GM19467 (cell line): ENCODE measurements at regions not wholly inside any gene's neighbourhood (a gene's known extent, or its start where the extent isn't known, plus 50 kb on each side); places are given as distances from the start of the nearest gene placed in this dataset.

Experiments used
- ATAC-seq: cut with Tn5 transposase; IDR thresholded peaks from one replicate; pipeline ENCODE4 v1.9.1; 2021; ENCODE audit warnings: mild to moderate bottlenecking, moderate library complexity; ENCODE audit not compliant: unreplicated experiment

DNA sequence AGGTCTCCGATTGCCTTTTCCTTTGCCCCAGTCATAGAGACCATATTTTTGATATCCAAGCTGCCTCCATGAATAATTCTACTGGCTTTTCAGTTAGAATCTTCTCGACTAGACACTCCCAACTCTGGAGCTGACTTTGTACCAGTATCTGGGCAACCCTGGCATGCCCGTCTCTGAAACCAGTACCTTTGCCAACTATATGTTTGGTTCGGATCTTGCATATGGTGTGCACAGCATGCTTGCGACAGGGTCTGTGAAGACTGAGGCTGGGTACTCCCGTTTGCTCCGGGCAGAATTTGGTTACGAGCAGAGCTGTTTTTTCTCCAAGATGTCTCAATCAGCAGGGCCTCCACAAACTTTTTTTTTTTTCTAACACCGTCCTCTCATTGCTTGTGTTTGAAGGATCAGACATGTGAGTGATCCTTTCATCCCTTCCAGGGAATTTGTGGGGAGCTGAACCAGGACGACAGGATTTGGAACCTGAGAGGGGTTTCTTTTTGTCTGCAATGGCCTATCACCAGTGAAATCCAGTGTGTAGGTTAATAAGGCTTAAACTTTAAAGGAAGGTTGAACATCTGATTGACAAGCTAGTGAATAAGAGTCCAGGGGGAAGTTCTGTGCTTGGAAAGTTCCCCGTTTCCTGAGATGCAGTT, 322.3 kb downstream of the MYCN start:
- no peak for ATAC-seq

DNA sequence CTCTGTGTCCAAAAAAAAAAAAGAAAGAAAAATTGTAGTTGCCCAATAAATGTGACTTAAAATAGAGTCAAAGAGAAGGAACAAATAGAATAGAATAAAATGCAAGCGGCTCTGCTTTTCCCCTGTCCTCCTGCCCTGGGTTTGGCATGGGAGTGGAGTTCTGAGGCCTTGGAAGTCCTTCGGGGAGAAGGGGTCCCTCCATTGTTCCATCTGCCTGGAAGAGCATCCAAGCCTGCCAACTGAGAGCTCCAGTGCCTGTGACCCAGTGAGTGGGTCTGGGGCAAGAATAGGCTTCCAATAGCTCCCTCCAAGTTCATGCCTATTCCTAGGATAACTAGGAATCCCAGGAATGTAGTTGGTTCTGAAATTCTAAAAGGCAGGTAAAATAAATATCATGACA, 321.4 kb downstream of the MYCN start:
- no peak for ATAC-seq

DNA sequence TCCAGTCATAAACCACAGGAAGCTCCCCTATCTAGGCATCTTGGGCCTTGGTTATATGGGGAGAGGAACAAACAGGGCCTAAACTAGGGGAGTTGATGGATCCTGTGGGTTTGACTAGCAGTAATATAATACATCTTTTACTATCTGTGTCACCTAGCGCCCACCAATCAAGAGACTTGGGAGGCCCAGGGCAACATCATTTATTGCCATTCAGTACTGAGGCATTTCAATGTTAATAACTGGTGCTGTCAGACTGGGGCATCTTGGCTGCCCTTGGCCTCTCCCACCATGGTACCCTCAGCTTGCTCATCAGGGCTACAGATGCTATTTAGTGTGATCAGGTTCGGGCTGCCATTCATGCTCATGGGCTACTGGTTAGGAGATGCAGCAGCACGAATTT, 320.7 kb downstream of the MYCN start:
- ATAC-seq: no peak

DNA sequence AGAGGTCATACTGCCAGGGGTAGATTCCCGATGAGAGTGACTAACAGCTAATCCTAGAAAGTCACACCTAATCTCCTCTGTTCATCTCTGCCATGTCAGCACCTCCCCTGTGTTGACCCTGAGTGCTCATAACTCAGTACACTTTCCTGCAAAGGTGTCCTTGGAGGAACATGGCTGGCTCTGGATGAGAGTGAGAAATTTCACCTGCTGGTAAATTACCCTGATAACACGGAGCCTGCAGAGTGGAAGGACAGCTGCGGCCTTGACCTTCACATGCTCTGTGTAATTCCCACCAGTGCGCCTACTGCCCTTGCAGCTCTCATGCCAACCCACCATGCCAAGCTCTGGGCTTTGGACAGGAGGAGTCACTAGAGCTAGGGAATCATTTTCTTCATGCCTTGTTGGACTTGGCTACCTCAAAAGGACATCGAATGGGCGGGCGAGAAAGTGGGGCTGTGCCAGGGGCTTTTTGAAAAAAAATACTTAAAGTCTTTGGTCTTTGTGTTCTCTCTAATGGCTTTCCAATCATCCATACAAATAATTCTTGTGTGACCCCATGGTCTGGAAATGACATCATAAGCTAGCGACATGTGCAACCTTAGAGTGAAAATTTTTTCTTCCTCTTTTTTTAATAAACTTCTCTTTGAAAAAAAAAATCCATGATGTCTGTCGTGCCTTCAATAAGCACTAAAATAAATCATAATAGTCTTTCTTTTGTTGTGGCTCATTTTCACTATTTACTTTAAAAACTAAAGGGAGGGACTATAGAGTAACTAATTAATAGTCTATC, 319.9 kb downstream of the MYCN start:
- ATAC-seq: no peak

DNA sequence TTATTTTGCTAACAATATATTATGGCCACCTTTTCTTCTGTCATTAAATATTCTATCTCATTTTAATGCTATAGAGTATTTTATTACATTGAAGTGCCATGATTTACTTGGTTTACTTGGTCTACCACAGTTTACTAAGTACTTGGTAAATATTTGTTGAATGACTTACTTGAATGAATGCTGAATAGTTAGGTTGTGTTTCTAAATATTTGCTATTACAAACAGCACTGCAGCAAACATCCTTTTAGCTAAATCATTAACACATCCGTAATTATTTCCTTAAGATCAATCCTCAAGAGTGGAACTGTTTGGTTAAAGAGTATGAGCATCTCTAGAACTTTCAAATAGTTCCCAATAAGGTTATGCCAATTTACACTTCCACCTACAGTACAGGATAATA, 318.7 kb downstream of the MYCN start:
- no peak for ATAC-seq

DNA sequence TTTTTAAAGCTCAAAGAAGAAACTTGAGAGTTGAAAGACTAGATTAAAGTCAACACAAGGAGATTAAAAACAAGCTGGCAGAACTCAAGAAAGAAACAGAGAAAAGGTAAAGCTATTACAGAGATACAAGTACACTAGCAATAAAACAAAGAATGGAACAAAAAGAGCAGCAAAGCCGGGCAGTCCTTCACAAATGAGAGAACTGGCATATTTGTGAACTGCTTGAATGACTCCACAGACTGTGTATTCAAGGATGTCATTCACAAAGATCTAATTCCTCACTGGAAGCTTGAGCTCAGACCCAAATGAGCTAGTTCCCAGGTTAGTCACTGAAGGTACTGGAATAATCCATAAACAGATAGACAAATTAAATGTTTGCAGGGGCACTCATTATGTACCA, 318.0 kb downstream of the MYCN start:
- ATAC-seq: no peak

DNA sequence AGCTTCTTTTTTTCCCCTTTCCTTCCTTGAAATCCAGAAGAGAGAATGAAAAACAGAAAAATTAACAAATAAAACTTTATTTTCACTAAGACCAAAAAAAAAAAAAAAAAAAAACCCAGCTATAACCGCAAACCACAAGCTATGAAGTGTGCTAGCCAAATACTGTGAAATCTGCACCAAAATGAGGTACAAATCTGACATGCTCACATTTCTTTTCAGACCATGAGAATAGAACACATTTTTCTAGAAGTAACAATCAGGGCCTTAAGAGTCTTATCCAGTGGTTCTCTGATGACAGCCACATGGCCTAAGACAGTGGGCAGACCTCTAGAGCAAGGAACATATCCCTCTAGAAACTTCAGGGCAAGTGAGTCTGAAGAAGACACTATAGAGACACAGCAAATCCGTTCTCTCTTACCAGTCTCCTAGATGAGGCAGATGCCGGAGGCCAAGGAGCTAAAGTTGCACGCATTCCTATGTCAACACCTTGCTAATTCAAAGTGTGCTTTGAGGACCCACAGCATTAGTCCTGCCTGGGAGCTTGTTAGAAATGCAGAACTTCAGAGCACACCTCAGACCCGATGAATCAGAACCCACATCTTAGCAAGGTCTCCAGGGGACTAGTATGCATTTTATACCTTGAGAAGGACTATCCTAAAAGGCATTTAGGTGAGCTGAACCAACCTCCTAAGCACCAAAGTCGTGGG, 317.1 kb downstream of the MYCN start:
- ATAC-seq: no peak

DNA sequence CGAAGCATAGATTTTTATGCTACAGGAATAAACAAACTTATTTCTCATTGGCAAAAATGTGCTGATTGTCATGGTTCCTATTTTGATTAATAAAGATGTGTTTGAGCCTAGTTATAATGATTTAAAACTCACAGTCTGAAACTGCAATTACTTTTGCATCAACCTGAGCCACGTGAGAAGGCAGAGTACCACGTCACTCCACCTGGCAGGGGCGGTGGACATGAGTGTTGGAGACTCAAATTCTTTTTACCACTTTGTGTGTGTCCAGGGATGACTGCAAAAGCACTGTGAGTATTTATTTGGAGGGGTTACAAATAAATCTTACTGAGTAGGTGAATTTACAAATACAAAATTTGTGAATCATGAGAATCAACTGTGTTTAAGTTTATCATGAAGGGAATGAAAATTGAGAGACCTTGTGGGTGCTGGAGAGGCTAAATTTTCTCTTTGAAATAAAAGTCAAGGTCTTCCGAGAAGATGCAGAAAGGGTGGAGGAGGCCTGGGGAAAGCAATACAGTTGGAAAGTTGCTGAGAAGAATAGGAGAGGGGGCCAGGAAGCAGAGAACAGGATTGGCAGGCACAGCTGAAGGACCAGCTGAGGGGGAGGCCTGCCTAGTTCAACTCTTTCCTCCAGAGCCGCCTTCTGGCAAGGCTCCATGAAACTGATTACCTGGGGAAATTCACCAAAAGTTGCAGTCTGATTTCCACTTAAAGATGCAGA, 316.4 kb downstream of the MYCN start:
- ATAC-seq: no peak

DNA sequence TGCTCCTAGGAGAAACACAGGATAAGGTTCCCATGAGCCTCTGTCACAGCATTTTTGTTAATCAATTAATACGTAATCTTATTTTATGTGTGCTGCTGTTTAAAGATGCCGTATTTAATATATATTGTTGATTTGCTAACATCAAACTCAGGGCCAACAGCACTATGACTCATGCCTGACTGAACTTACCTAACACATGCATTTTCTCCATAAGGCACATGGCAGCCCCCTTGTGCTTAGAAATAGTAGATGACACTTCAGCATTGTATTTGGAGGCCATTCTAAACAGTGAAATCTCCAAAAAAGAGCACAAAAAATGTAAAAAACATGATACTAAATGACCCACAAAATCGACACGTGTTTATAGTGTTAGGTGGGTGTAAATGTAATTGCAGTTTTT, 314.8 kb downstream of the MYCN start:
- ATAC-seq: no peak

DNA sequence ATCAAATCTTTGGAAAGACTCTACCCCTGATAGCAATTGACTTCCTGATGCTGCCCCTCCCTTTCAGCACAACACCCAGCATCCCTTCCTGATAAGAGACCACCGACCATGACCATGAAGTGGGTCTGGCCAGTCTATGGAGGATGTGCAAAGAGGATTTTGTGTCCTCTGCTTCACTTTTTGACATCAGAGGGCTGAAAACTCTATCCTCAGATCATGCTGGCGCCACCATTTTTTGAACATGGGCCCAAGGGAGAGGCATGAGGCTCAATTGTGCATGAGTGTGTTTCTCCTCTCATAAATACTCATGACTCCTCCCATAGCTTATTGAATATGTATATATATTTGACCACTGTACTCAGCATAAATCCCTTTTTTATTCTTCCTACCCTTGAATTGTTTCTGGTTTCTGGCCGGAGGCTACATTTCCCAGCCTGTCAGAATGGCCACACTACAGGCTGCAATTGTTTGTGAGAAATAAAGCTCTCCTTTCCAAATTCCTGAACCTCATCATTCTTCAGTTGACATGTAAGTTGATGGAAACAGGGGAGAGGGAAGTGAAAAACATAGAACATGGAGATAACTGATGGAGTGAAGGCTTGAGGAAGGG, 314.1 kb downstream of the MYCN start:
- ATAC-seq: no peak

DNA sequence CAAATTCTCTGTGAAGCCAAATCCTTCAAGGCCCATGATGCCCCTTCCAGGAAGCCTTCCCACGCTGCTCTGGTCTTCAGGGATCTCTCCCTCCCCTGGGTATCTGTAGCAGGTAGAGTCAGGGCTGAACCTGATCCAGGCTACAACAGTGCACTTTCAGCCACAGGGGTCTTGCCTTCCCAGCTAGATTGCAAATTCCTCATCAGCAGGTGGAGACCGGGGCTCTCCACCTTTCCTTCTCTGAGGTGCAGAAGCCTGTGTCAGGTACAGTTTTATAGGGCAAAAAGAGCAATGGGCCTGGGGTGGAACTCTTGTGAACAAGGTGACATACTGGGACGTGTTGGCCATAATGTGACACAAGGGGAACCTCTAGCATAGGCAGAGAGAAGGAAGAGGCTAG, 312.9 kb downstream of the MYCN start:
- ATAC-seq: no peak

DNA sequence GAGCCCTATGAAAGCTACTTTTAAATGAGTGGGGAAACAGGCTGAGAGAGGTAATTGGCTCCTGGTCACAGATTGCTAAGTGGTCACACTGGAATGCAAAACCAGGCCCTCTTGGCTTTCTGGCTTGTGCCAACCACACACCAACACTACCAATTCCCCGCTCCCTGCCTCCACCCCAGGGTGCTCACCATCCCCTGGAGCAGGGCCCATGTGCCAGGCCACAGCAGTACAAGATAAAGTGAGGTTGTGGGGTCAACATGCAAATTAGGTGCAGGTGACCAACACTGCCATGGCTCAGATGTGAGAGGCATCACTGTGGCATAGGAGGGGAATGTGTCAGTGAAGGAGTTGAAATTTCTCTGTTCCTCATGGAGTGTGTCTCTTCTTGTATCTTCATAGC, 312.5 kb downstream of the MYCN start:
- ATAC-seq: no peak

DNA sequence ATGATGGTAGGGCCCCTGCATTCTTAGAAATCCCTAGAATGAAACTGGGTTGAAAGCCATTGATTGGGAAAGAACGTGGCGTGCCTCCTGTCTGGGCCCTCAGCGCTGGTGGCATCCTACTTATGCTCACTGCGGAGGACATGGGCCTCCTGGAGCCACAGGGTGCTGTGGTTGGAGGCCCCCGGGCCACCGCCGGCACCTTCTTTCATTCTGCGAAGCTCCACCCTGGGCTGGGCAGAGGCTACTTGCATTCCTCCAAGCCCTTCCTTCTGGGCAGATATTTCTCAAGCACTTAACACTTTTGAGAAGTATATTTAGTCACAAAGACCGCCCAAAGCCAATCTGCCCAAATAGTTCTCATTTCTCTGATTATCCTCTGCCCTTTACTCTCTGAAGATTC, 311.9 kb downstream of the MYCN start:
- ATAC-seq: no peak

DNA sequence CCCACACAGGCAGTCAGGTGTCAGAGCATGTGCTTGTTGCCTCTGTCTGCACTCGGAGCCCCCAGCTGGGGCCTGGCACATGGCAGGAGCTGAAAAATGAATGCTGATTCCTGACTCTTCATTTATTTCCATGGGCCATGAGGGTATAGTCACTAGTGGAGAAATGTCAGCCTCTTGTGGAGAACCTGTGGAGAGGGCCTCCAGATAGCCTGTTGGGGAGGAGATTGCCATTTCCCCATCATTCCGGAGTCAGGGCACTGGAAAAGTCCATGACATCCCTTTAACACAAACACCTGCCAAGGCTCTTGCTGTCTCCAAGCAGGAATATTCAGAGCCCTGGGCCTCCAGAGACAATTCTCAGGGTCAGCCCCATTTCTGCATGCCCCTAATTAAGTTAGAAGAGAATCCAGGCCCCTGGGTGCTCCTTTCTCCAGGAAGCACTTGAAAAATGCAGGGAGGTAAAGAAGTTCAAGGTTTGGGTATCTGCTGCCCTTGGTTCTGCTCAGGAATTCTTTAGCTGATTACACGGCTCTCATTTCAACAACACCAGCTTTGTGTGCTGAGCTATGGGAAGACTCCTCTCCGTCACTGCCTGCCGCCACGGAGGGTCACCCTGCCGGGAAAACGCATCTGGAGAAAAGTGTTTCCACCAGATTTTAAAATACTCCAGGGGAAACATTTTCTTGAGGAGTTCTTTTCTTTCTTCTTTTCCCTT, 311.3 kb downstream of the MYCN start:
- ATAC-seq: no peak

DNA sequence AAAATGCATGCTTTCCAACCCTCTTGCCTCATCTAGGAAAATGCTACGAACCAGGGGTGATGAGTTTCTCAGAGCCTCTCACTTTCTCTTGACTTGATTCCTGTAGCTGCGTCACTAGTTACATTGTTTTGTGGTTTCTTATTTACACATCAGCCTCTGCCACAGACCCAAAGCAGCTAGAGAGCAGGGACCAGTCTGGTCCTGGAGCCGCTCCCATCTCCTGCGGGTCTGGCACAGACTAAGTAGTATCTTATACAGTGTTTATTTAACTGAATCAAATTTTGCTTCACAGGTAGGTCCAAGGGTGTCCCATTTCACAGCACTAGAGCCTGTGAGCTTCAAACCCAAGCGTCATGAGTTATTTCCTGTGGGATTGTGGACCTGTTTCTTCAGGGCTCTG, 310.5 kb downstream of the MYCN start:
- no peak for ATAC-seq

DNA sequence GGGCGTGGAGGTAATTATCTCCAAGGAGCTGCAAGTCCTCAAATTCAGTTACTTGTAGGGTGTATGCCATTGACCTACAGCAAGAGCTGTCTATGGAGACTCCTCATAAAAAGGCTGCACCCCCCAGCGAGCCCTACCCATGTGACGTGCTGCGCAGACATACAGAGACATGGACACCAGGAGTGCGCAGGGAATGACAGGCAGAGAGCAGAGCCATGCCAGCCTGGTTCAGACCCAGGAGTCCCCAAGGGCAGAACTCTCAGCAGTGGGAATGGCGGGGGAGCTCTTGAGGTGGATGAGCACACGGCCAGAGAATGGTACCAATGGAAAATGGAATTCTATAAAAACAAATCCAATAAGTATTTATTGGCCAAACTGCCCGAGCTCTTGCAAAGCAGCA, 310.1 kb downstream of the MYCN start:
- no peak for ATAC-seq

DNA sequence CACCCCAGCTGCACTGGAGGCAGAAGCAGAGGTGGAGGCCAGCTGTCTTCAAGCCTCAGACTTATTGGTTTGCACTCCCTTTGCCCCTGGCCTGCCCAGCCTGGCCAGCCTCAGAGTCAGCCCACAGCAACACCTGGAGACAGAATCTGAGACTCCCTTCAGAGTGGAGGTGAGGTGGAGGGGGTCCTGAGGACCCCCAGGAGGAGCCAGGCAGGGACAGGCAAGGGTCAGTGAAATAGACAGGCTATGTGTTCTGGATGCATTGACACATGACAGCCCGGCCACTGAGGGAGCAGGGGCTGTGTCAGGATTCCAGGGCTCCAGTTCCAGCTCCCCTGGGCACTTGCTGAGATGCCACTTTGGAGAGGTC, 309.7 kb downstream of the MYCN start:
- no peak for ATAC-seq

DNA sequence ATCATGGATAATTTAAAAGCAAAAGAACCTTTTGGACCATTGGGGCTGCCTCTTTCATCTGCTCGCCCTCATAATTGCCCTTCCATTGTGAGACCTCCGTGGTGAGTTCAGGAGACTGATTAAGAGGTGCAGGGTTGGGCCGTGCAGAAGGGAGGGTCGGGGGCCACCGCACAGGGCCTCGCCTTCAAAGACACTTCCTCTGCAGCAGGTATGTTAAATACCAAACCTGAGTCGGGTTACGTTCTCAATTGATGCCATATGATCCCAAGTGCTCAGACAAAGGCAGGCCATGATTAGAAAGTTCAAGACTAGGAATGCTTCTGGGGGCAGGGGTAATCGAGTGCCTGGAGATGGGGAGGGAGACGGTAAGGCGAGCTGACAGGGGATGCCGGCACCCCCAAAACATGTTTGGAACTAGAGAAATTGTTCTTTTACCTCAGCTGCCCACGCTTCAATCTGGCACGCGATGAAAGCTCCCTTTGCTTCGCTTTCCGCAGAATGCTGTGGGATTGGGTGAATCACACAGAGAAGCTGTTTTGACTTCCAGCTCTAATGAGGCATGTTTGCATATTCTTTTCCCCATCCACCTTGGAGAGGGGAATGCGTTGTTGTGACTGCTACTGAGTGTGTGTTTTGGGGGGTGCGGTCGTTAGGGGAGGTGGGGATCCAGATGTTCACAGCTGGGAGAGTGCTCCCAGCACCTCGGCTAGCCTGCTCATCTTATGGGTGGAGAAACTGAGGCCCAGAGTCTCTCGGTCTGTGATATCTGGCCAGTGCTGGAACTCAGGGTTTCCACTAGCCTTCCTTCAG, 309.1 kb downstream of the MYCN start:
- no peak for ATAC-seq

DNA sequence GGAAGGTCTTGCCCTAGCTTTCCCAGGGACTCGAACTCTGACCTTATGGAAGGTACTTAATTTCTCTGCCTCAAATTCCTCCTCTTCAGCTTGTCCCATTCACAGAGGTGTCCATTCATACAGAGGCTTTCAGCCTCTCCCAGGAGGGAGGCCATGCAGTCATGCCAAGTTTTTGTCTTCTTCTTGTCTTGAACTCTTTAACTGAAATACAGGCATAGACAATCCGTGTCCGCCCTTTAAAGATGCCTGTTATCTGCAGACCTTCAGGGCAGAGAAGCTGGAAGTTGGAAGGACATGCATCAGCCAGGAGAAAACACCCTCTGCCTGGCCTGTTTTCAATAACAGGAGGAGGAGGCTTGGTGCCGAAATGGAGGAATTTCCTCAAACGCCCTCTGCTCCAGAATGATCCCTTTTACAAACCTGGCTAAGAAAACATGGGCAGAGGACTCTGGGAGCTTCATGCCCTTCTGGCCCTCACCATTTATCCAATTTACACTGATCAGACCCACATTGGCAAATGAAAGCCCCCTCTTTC, 308.3 kb downstream of the MYCN start:
- ATAC-seq: no peak
